Tongue (tissue), 1 donor: ENCODE measurements at regions not wholly inside any gene's neighbourhood (a gene's known extent, or its start where the extent isn't known, plus 50 kb on each side); places are given as distances from the start of the nearest gene placed in this dataset.

Experiments used
- DNase-seq: peaks from one replicate; pipeline ENCODE4 v3.0.0-alpha.2; 2015

GRCh38 chr3:162134571-162134970 is 638.0 kb downstream of the OTOL1 start:
- DNase-seq, result no peak

- no peak for DNase-seq
Measured at GRCh38 chr3:162136136-162136535, 639.5 kb downstream of the OTOL1 start.

DNA sequence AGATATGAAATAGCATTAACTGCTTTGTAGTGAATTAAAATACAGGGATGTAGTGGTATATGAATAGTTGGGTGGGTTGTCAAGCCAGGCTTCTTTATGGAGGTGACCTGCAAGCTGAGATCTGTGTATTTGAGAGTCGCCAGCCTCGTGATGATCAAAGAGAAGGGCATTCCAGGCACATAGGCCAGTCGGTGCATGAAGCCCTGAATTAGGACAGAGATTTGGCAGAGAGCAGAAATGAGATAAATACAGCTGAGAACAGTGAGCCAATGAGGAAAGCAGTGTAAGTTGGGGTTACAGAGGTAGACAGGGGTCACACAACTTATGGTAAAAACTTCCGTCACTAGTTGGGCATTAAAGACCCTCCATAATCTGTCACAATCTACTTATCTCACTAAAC is 641.9 kb downstream of the OTOL1 start:
- no peak for DNase-seq

DNA sequence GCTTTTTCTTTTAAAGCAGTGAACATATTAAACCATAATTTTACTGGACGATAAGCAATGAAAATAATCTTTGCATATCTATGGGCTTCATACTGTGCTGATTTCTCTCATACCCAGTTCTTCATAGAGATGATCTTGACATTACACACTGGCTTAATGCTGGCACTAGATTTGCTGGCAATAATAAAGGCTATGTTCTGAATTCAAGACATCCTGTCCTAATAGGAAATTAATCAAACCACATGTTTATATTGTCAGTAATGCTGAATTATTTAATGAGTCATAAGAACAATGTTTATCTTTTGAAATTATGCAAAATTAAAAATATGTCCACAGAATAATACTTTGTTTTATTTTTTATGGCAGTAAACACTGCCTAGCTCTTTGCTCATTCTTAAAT is 643.2 kb downstream of the OTOL1 start:
- DNase-seq, result no peak

- peak; percentile 44 for DNase-seq
Measured at GRCh38 chr3:162141272-162141791, 644.7 kb downstream of the OTOL1 start.

GRCh38 chr3:162142511-162142910 is 645.9 kb downstream of the OTOL1 start:
- DNase-seq, result no peak

- no peak for DNase-seq
Measured at GRCh38 chr3:162143180-162143579, 646.6 kb downstream of the OTOL1 start.

DNA sequence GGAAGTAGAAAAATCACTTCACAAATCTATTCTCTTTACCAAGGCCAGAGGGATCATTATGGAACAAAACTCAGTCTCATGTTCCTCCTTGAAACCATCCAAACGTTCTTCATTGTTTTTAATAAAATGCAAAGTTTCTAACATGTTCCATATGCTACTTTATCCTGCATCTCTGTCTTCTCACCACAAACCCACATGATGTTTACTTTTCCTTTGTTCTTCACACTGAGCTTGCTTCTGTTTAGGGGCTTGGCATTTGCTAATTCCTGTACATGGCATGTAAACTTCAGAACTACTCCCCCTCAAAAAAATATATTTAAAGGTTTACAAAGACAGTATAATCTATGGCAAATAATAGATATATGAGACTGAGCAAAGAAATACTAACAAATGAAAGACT is 651.4 kb downstream of the OTOL1 start:
- no peak for DNase-seq

GRCh38 chr3:162150790-162151189 is 654.2 kb downstream of the OTOL1 start:
- no peak for DNase-seq

GRCh38 chr3:162152636-162153035 is 656.0 kb downstream of the OTOL1 start:
- no peak for DNase-seq

DNA sequence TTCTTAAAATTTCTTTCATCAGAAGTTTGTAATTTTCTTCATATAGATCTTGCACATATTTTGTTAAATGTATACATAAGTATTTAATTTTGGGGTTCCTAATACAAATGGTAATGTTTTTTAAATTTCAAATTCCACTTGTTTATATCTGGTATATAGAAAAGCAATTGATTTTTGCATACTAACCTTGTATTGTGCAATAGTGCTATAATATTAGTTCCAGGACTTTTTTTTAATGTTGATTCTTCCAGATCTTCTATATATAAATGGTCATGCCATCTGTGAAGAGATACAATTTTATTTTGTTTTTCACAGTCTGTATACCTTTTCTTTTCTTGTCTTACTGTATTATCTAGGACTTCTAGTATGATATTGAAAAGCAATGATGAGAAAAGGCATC is 665.0 kb downstream of the OTOL1 start:
- DNase-seq, result no peak

- no peak for DNase-seq
Measured at GRCh38 chr3:162165346-162165745, 668.7 kb downstream of the OTOL1 start.

DNA sequence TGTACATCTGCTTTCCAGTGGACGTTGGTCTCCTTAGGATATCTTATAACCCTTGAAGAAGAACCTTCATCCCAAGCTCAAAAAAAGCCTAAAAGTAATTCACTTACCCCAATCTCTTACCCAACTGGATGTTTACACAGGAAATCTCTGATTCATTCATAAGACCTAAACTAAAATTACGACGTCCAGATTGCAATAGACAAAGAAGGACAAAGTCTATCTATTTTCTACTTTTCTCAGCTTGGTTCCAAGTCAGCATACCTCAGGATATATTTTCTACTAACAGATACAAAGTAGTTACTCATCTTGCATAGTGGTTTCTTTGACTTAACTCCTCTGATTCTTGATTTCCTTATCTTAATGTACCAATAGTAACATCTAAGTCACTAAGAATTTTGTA is 669.9 kb downstream of the OTOL1 start:
- DNase-seq, result no peak

DNA sequence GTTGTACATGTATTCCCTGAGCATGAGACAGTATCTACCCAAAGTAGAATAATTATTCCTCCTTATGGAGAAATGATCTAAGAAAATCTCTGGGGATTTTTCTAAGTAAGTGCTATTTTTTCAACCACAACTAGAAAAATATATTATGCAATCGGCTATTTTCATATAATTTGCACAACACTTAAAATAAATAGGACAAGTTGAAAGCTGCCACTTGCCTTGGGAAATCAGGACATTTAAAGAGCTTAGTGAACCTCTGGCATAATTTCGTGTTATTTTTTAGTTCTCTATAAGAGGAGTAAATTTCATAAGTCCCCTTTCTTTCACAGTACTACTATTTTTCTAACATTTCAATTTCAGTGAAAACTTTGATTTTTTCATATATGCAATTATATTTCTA is 672.1 kb downstream of the OTOL1 start:
- no peak for DNase-seq

GRCh38 chr3:162170581-162170980 is 674.0 kb downstream of the OTOL1 start:
- no peak for DNase-seq

DNA sequence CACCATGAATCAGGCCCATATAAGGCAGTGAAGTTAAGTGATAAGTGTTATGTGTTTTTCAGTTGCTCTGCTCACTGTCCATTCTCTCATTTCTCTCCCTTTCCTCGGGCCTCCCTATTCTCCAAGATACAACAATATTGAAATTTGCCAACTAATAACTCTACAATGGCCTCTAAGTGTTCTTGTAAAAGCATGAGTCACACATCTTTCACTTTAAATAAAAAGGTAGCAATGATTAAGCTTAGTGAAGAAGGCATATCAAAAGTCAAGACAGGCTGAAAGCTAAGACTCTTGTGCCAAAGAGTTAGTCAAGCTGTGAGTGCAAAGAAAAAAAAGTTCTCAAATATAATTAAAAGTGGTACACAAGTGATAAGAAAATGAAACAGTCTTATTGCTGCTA is 675.4 kb downstream of the OTOL1 start:
- DNase-seq, result no peak

DNA sequence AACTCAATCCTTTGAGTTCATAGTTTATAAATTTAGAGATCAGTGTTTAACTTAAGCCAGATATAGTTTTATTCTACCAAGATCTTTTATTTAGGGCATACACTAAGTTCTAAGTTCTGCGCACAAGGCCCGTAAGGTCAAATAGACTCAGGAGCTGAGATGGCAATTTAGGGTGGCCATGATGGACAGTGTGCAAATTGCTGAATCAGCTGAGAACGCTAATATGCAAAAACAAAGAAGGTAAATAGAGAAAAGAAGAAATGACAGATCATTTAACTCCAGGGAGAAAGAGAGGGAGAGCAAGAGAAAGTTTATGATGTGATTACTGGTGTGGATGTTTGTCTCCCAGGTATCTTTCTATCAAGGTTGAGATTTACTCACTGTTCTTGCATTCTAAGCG is 678.5 kb downstream of the OTOL1 start:
- DNase-seq, result no peak

DNA sequence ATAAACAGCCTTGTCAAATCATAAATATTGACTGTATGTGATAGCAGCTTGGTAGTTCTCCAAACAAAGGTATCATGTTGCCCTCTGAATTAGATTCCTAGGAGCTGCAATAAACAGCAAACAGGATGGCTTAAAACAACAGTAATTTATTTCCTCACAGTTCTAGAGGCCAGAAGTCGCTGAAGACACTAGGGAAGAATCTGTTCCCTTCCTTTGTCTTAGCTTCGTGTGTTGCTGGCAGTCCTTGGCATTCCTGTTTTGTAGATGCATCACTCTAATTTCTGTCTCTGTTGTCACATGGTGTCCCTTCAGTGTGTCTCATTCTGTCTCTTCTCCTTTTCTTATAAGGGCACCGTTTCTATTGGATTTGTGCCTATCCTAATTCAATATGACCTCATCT is 679.3 kb downstream of the OTOL1 start:
- no peak for DNase-seq

- no peak for DNase-seq
Measured at GRCh38 chr3:162183440-162183839, 686.8 kb downstream of the OTOL1 start.

DNA sequence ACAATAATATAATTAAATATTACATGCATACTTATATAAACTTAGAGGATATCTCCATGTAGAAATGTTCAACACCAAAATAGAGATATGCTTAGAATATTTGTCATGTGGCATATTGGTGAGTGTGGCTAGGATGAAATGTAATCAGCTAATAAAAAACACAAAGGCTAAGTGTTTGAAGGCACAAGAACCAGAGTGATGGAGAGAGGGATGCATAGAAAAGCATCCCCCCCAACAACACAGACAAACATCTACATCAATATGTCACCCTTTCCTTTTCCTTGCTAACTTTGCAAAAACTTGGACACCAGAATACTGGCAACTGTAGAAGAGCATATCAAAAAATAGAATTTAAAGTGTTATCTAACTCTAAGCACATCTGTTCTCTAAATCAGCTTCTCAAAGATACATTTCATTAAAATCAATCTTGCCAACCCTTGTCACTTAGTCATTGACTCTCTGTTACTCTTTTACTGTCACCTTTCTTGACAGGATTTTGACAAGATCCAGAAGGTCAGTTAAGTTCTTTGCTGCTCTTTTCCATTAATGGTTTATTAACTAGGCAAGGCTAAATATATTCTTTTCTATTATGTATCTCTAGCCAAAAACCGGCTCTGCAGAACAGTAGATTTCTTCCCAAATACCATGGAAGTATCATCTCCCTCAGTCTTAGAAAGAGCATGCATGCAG is 695.9 kb downstream of the OTOL1 start:
- no peak for DNase-seq

DNA sequence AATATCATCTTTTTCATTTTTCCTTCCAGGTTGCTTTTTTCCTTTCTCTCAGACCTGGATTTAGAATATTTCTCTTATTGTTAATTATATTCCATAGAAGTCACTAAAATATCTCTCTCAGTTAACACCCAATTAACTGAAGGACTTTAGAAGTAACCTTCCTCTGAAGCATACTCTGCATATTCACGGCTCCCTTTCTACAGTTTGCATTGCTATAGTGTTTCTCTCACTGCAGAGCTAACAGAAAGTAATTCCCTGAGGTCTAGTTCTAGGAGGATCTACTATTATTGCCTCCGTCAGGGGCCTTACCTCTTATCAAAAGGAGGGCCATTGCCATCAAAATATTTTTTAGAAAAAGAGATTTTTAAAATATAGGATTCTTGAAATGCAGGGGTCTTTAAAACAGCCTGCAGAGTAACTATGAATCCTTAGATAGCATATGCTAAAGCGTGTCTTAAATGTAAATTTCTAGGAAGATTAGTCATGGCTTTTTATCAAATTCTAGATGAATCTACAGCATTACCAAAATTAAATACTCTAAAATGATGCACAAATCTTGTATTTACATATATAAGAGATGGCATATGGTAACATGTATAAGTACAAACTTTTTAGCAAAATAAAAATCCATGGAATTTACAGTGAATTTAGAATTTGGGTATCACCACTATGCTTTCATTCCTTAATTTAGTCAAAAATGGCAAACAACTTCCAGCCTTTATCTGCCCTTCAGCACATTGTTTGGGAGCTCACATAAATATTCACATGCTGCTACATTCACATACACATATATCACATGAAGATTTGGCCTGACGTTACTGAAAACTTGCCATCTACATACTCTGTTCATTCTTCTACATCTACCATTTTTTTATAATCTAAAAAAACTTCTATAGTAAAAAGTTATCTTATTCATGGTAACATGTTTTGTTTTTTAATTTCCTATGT is 696.8 kb downstream of the OTOL1 start:
- no peak for DNase-seq

- DNase-seq, result no peak
Measured at GRCh38 chr3:162195147-162195546, 698.5 kb downstream of the OTOL1 start.

DNA sequence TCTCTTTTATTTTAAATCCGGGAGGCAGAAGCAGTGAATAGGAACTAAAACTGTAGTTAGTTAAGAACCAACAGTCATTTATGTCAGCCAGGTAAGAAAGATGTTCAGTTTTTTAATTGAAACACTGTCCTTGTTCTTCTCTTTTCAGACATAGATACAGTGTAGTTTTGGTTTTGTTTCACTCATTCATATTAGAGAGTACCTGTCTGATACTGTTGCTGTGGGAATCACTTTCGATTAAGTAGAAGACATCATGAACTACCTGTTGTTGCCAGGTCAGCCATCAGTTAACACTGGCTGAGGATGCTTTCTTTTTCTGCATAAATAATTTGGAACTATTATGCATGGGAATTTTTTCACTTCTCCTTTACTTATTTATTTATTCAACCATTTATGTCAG is 700.4 kb downstream of the OTOL1 start:
- DNase-seq, result no peak

DNA sequence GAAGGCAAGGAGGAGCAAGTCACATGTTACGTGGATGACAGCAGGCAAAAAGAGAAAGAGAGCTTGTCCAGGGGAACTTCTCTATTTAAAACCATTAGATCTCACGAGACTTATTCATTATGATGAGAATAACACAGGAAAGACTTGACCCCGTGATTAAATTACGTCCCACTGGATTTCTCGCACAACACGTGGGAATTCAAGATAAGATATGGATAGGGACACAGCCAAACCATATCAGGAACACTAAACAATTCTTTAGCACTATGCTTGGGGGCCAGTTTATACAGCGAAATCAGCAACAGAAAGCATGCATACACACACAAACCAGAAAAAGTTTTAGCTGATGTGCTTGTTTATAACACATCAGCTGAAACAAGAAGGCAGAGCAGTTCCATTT is 704.2 kb downstream of the OTOL1 start:
- no peak for DNase-seq
